T-helper 1 cell treated with Interleukin-12 subunit alpha and Interleukin-12 subunit beta and Interleukin-4 antibody, amounts not matched to agents 30 μg/mL and 1 μg/mL, for 36 hours (primary cell): ENCODE measurements at regions not wholly inside any gene's neighbourhood (a gene's known extent, or its start where the extent isn't known, plus 50 kb on each side); places are given as distances from the start of the nearest gene placed in this dataset.

Experiments used
- H3K27ac Mint-ChIP-seq: one replicate; pipeline ENCODE4 v1.8.0; 2021; ENCODE audit warnings: mild to moderate bottlenecking, mixed read lengths
- H3K27me3 Mint-ChIP-seq: one replicate; pipeline ENCODE4 v1.8.0; 2021; ENCODE audit warnings: low read depth, mixed read lengths
- H3K36me3 Mint-ChIP-seq: one replicate; pipeline ENCODE4 v1.8.0; 2021; ENCODE audit warnings: low read depth, mixed read lengths
- H3K4me1 Mint-ChIP-seq: one replicate; pipeline ENCODE4 v1.8.0; 2021; ENCODE audit warnings: low read depth, mixed read lengths
- H3K4me3 Mint-ChIP-seq: one replicate; pipeline ENCODE4 v1.8.0; 2021; ENCODE audit warnings: mild to moderate bottlenecking, moderate library complexity, mixed read lengths
- H3K9me3 Mint-ChIP-seq: one replicate; pipeline ENCODE4 v1.8.0; 2021; ENCODE audit warnings: mixed read lengths

DNA sequence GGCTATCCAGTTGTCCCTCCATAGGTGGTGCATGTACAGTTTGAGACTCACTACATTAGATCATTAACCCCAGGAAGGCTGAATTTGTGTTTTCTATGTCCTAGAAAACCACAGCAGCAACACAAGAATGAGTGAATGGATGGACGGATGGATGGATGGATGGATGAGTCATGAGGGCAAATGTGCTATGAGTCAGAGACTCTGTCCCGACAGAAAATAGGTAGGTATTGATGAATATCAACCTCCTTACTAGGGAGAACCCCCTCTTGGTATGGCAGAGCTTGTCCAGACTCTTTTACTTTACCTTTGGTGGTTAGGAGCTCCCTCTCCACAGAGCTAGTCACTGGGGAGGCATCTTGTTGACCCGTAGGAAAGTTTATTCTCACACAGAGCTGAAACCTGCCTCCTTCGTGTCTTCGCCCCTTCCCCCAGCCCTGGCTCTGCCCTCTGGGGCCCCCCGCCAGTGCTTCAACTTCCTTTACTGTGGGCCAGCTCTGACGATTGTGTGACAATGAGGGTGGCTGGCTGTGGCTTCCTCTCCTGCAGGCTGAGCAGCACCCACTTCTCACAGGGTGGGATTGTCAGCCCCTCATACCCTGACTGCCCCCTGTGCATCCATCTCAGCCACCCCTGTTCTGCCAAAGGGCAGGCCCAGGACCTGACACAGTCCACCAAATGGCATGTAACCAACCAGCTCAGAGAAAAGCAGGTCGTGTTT, 145.2 kb downstream of the FOXD2 start:
- H3K4me1 Mint-ChIP-seq = peaks cover 2% of the 10 kb centered on the region
- peaks cover 27% of the 10 kb centered on the region for H3K27me3 Mint-ChIP-seq
- no peak overlapping the region for H3K27ac Mint-ChIP-seq
- H3K9me3 Mint-ChIP-seq = no peaks in the 10 kb centered on the region
- H3K36me3 Mint-ChIP-seq = no peaks in the 10 kb centered on the region
- no peak overlapping the region for H3K4me3 Mint-ChIP-seq

DNA sequence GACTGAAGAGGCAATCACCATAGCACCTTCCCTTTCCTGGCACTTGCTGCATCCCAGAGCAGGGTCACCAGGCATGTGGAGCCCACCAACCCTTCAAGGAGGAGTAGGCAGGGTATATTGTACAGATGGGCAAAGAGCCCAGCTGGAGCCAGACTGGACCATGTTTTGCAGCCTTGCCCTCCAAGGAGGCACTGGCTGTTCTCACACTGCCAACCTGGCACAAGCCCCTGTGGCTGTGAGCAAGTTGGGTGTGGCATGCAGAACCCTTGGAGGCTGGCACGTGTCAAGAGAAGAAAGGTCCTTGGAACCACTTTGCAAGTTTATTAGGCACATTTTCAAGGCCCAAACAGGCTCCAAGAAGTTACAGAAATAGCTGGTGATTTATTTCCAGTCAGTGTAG, 146.4 kb downstream of the FOXD2 start:
- no peak overlapping the region for H3K4me3 Mint-ChIP-seq
- no peaks in the 10 kb centered on the region for H3K9me3 Mint-ChIP-seq
- H3K27me3 Mint-ChIP-seq = peaks cover 27% of the 10 kb centered on the region
- H3K27ac Mint-ChIP-seq = no peak overlapping the region
- peaks cover 2% of the 10 kb centered on the region for H3K4me1 Mint-ChIP-seq
- no peaks in the 10 kb centered on the region for H3K36me3 Mint-ChIP-seq

DNA sequence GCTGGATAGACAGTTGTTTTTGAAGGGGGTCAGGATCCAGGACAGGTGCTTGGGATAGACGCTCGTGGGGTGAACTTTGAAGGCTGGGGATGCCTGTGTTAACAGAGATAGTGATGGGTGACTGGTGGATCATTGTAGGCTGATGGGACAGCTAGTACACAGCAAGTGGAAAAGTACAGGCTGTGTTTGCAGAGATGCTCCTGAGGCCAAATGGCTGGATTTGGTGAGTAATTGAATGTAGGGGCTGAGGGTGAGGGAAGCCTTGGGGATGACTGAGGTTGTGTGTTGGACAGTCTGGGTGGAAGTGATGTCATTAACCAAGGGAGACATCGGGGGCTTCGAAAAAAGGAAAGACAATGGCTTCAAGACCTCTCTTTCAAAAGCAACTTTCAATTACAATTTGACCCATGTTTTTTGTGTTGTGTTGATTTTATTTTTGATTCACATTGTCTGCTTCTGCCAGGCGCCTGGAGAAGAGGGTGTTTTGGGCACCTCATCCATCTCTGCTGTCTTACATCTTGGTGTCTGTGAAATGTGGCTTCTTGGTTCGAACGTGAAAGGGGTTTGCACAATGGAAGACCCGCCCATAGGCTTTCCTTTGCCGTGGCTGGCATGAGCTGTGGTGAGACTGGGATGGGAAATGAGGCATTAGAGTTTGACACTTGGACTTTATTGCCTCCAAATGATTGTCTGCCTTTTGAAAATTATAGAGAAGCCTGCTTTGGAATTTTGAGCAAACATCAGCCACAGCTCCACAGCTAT, 147.5 kb downstream of the FOXD2 start:
- no peak overlapping the region for H3K4me3 Mint-ChIP-seq
- peaks cover 2% of the 10 kb centered on the region for H3K4me1 Mint-ChIP-seq

DNA sequence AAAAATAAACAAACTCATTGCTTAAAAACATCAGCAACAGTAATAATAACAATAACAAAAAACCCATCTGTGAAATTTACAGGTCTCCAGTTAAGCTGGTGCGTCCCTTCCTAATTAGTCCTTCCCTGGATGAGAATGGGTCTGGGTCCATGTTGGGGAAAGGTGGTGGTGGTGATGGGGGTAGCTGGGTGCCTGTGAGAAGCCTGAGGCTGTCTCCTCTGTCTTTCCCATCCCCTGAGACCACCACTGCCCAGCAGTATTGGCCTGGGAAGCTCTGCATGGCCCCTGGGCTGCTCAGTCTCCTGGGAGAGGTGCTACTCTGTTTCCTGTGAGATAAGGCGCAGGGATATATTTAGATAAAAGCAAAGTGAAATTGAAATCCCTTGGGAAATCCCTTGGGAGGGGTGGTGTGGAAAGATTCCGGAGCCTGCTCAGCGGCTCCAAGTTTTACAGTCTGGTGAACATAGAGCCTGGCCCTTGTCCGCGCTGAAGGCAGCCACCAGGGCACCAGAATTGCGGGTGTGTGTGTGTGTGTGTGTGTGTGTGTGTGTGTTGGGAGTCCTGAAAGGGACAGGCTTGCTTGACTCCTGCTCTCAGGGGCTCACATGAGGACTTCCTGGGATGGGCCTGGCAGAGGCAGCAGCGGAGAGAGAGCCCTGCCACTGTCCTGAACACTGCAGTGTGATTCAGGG, 150.2 kb downstream of the FOXD2 start:
- Mint-ChIP-seq H3K27ac (no peak overlapping the region), H3K27me3 (peaks cover 12% of the 10 kb centered on the region), H3K4me1 (peaks cover 2% of the 10 kb centered on the region), H3K9me3 (no peaks in the 10 kb centered on the region), H3K36me3 (no peaks in the 10 kb centered on the region), H3K4me3 (no peak overlapping the region)

More for the DNA sequence above, 147.5 kb downstream of the FOXD2 start:
- H3K27me3 Mint-ChIP-seq = peaks cover 23% of the 10 kb centered on the region
- H3K36me3 Mint-ChIP-seq = no peaks in the 10 kb centered on the region
- no peaks in the 10 kb centered on the region for H3K9me3 Mint-ChIP-seq
- H3K27ac Mint-ChIP-seq = no peak overlapping the region

DNA sequence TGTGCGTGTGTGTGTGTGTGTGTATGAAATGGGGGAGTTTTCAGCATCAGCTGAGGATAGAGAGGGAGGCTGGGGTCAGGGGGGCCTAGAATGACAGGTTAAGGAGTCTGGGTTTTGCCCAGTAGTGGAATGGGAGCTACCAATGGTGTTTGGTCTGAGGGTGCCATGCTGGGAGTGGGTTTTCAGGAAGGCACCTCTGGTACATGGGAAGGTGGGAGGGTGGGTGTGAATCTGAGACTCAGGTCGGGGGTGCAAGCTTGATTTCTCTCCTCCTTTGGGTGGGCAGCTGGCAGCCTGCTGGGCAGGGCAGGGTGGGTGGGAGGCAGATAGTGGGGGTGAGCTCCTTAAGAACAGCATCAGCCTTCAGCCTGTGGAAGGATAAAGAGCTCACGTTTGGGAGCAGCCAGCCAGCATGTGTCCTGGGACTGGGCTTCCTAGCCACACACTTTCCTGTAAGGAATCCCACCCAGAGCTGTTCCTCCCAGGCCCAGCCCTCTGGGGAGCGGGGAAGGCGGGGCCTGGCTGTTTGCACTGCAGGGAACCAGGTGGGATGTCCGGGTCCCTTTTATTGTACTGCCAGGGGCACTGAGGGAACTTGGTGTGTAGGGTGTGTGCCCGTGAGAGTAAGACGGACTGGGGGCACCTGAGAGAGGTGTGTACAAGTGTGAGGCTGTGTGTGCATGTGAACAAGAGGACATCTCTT, 152.8 kb downstream of the FOXD2 start:
- H3K27ac Mint-ChIP-seq = no peak overlapping the region
- no peaks in the 10 kb centered on the region for H3K9me3 Mint-ChIP-seq
- no peak overlapping the region for H3K4me3 Mint-ChIP-seq
- peaks cover 18% of the 10 kb centered on the region for H3K27me3 Mint-ChIP-seq
- H3K4me1 Mint-ChIP-seq = no peaks in the 10 kb centered on the region
- no peaks in the 10 kb centered on the region for H3K36me3 Mint-ChIP-seq

DNA sequence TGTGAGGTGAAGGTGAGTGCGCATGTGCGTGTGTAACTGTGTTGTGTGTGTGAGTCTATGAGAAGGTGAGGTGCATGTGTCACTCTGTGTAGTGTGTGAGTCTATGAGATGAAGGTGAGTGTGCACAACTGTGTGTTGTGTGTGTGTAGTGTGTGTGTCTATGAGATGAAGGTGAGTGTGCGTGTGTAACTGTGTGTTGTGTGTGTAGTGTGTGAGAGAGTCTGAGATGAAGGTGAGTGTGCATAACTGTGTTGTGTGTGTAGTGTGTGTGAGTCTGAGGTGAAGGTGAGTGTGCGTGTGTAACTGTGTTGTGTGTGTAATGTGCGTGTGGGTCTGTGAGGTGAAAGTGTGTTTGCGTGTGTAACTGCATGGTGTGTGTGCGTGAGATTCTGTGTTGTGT, 154.0 kb downstream of the FOXD2 start:
- Mint-ChIP-seq H3K36me3 (no peaks in the 10 kb centered on the region), H3K27ac (no peak overlapping the region), H3K4me3 (no peak overlapping the region), H3K4me1 (no peaks in the 10 kb centered on the region), H3K9me3 (no peaks in the 10 kb centered on the region), H3K27me3 (peaks cover 14% of the 10 kb centered on the region)

DNA sequence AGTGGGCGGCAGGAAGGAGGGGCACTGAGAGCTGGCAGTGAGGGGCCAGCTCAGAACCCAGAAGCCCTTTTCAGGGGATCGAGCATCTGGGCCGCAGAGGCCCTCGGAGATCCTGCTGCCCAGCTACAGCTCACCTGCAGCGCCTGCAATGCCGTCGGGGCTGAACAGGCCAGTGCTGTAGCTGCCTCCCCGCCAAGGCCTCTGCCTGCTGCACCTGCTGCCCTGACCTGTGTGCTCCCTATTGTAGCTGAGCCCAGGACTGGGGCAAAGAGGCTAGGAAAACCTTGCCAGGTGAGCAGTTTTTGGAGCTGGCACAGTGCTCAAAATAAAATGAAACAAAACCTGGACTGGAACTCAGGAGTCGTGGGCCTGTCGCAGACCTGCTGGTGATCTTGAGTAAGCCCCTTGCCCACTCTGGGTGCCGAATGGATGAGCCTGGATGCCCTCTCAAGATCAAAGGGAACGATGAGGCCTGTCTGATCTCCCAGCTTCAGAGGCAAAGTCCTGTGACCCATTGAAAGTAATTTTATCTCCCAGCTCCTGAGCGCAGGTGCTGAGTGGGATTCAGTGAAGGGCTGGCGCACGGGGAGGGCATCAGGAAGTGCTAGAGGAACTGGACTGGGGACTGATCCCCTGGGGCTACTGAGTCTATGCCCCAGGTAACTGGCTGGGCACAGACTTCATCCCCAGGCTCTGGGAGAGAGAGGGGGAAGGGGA, 154.6 kb downstream of the FOXD2 start:
- no peak overlapping the region for H3K4me3 Mint-ChIP-seq
- no peak overlapping the region for H3K27ac Mint-ChIP-seq
- H3K27me3 Mint-ChIP-seq = peaks cover 14% of the 10 kb centered on the region
- no peaks in the 10 kb centered on the region for H3K4me1 Mint-ChIP-seq
- H3K9me3 Mint-ChIP-seq = no peaks in the 10 kb centered on the region
- no peaks in the 10 kb centered on the region for H3K36me3 Mint-ChIP-seq

DNA sequence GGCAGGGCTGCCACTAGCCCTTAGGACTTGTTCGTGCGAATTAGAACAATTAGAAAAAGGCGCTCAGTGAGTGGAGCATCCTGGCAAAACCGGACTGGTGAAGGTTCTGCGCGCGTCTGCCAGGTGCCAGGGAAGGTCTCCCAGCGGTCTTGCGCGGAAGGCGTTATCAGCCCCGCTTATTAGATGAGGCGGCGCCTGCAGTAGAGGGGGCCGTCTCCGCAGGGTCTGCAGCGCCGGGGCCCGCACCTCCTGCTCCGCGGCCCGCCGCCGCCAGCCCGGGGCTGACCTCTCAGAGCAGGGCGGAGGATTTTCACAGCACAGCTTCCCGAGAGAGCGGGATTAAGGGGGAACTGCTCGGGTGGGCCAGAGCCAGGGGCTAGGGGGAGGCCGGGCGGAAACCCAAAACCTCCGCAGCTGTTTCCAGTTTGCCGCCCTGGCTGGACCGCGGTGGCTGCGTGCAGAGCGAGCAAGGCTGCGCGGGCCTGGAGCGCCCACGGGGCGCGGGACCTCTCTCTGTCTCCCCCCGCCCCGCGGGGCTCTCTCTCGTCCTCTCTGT, 155.2 kb downstream of the FOXD2 start:
- peaks cover 14% of the 10 kb centered on the region for H3K27me3 Mint-ChIP-seq
- no peaks in the 10 kb centered on the region for H3K4me1 Mint-ChIP-seq
- H3K27ac Mint-ChIP-seq = no peak overlapping the region
- no peak overlapping the region for H3K4me3 Mint-ChIP-seq
- H3K36me3 Mint-ChIP-seq = no peaks in the 10 kb centered on the region
- H3K9me3 Mint-ChIP-seq = no peaks in the 10 kb centered on the region

DNA sequence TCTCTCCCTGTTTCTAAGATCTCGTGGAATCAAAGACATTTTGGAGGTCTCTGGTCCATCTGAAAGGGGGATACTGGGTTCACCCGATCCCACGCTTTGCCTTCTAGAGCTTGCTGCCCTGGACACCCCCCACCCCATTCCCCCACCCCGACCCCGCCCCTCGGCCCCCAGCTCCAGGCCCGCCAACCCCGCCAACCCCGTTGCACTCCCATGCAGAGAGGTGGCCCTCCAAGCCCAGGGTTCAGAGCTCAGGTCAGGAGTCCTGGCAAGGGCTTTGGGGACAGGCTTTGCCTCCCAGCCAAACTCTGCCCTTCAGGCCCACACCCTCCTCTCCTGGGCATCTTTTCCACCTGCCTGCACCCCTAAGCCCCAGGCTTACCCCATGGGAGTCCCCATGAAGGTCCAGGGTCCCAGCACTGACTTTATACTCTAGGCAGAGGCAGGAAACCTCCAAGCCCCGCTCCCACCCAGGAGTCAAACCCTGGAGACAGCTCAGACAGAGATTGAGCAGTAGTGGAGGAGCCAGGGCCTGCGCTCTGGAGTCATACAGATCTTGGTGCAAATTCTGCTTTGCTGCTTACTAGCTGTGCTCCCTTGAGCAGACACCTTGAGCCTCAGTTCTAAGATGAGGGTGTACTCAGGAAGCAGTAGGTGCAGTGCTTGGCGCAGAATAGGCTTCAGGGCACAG, 155.9 kb downstream of the FOXD2 start:
- Mint-ChIP-seq H3K4me1 (no peaks in the 10 kb centered on the region), H3K9me3 (no peaks in the 10 kb centered on the region), H3K4me3 (no peak overlapping the region), H3K36me3 (no peaks in the 10 kb centered on the region), H3K27me3 (peaks cover 14% of the 10 kb centered on the region), H3K27ac (no peak overlapping the region)

DNA sequence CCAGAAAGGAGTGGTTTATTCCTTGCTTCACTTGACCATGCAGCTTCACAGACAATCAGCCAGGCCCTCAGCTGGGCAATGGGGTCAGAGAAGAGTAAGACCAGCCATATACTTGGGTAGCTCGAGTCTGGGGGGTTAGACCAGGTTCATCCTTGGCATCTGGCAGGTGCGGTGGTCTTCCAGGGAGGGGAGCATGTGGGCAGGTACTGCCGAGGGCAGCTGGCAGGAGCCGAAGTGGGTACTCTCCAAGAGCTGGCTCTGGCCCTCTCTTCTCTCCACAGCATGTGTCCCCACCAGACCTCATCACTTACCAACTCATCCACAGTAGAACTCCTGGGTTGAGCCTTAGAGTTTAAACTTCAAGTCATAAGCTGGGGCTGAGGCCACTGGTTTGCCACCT, 156.8 kb downstream of the FOXD2 start:
- Mint-ChIP-seq H3K9me3 (peaks cover 7% of the 10 kb centered on the region), H3K4me3 (no peak overlapping the region), H3K27ac (no peak overlapping the region), H3K4me1 (no peaks in the 10 kb centered on the region), H3K36me3 (no peaks in the 10 kb centered on the region), H3K27me3 (peaks cover 14% of the 10 kb centered on the region)

DNA sequence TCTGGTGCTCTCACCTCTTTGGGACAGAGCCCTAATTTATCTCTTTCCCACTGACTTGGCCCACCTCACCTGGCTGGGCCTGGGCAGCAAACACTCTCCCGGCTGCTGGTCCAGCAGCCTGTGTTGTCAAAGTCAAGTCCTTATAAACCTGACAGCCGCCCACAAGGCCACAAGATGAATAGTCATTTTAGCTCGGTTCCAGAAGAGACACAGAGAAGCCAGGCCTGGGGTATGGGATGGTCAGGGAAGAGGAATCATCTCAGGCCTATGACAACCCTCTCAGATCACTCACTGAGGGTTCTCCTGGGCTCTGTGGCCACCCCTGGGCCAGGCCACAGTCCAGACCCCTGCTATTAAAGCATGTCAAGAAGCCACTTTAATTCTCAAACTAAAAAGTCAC, 158.5 kb downstream of the FOXD2 start:
- no peaks in the 10 kb centered on the region for H3K4me1 Mint-ChIP-seq
- peaks cover 9% of the 10 kb centered on the region for H3K9me3 Mint-ChIP-seq
- no peak overlapping the region for H3K27ac Mint-ChIP-seq
- H3K4me3 Mint-ChIP-seq = no peak overlapping the region
- H3K27me3 Mint-ChIP-seq = peaks cover 14% of the 10 kb centered on the region
- no peaks in the 10 kb centered on the region for H3K36me3 Mint-ChIP-seq

DNA sequence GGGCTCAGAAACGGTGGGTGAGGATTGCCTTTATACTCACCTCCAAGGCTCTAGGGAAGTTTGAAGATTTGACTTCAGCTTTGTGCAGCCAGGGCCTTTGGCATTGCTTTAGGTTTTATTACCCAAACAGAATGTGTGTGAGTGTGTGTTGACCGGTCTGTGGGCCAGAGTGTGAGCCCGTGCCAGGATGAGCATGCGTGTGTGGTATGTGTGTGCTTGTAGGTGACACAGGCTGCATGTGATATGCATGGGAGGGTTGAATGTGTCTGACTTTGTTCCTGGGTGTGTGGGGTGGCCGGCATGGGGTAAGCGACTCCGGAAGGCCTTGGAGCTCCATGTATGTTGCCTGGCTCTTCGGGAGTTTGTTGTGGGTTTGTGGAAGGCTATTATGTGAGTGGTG, 160.5 kb downstream of the FOXD2 start:
- H3K4me3 Mint-ChIP-seq = no peak overlapping the region
- H3K36me3 Mint-ChIP-seq = no peaks in the 10 kb centered on the region
- H3K27me3 Mint-ChIP-seq = peaks cover 15% of the 10 kb centered on the region
- H3K9me3 Mint-ChIP-seq = peaks cover 15% of the 10 kb centered on the region
- no peak overlapping the region for H3K27ac Mint-ChIP-seq
- no peaks in the 10 kb centered on the region for H3K4me1 Mint-ChIP-seq

DNA sequence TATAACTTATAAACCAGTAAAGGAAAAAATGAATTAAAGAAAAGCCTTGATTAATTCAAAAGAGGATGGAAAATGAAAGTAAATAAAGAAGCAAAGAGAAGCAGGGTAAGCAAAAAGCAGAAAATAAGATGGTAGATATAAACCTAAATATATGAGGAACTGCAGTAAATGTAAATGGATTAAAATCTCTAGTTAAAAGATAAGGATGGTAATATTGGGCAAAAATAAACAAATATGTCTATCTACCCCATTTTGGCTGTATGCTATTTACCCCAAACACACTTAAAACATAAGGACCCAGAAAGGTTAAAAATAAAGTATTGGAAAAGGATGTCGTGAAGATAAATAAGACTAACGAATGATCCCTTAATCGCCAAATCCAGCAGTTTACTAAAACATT, 161.9 kb downstream of the FOXD2 start:
- Mint-ChIP-seq H3K27me3 (peaks cover 5% of the 10 kb centered on the region), H3K4me1 (no peaks in the 10 kb centered on the region)

More for the DNA sequence above, 161.9 kb downstream of the FOXD2 start:
- Mint-ChIP-seq H3K27ac (no peak overlapping the region), H3K9me3 (peaks cover 15% of the 10 kb centered on the region), H3K36me3 (no peaks in the 10 kb centered on the region), H3K4me3 (no peak overlapping the region)
